Astrocyte (in vitro differentiated cells and primary cell): ENCODE measurements at regions not wholly inside any gene's neighbourhood (a gene's known extent, or its start where the extent isn't known, plus 50 kb on each side); places are given as distances from the start of the nearest gene placed in this dataset.

ENCODE experiments used
- DNase-seq: peaks from one replicate; pipeline ENCODE4 v3.0.0-alpha.2; 2010; ENCODE audit warnings: low read depth
- FAIRE-seq: peaks from 2 replicates; lab custom pipeline; 2011; peaks lifted over from hg19 to GRCh38; lab: Jason Lieb, UNC
- H2AFZ ChIP-seq: 2 replicates; pipeline ENCODE4 v1.6.0; 2012; ENCODE audit warnings: low read depth, low read length, inconsistent platforms
- H3K27ac ChIP-seq: 2 replicates; pipeline ENCODE4 v1.5.1; 2011; ENCODE audit warnings: low read depth, low read length, inconsistent platforms
- H3K27me3 ChIP-seq: 2 replicates; pipeline ENCODE4 v1.6.0; 2011; ENCODE audit warnings: low read length, inconsistent platforms; ENCODE audit not compliant: insufficient read depth
- H3K36me3 ChIP-seq: 2 replicates; pipeline ENCODE4 v1.5.1; 2011; ENCODE audit warnings: low read length, inconsistent platforms; ENCODE audit not compliant: insufficient read depth
- H3K4me1 ChIP-seq: 2 replicates; pipeline ENCODE4 v1.5.1; 2011; ENCODE audit warnings: low read length, inconsistent platforms; ENCODE audit not compliant: insufficient read depth
- H3K4me2 ChIP-seq: 2 replicates; pipeline ENCODE4 v1.6.0; 2012; ENCODE audit warnings: low read length, inconsistent platforms
- H3K4me3 ChIP-seq: 2 replicates; pipeline ENCODE4 v1.5.1; 2011; ENCODE audit warnings: low read depth, mild to moderate bottlenecking, low read length, inconsistent platforms; ENCODE audit not compliant: insufficient read depth
- H3K79me2 ChIP-seq: 2 replicates; pipeline ENCODE4 v1.6.0; 2012; ENCODE audit warnings: mild to moderate bottlenecking, low read length, inconsistent platforms; ENCODE audit not compliant: insufficient read depth
- H3K9ac ChIP-seq: 2 replicates; pipeline ENCODE4 v1.6.0; 2012; ENCODE audit warnings: mild to moderate bottlenecking, low read length, inconsistent platforms
- H3K9me3 ChIP-seq: 2 replicates; pipeline ENCODE4 v1.5.1; 2012; ENCODE audit warnings: low read depth, mild to moderate bottlenecking, low read length, inconsistent platforms; ENCODE audit not compliant: insufficient read depth
- H4K20me1 ChIP-seq: 2 replicates; pipeline ENCODE4 v1.6.0; 2012; ENCODE audit warnings: low read length, inconsistent platforms; ENCODE audit not compliant: insufficient read depth
- H3K27ac Mint-ChIP-seq: one replicate; pipeline ENCODE4 v1.8.0; 2021; ENCODE audit warnings: mild to moderate bottlenecking, mixed read lengths; ENCODE audit not compliant: unreplicated experiment
- H3K27me3 Mint-ChIP-seq: one replicate; pipeline ENCODE4 v1.8.0; 2021; ENCODE audit warnings: low read depth, mixed read lengths; ENCODE audit not compliant: unreplicated experiment
- H3K36me3 Mint-ChIP-seq: one replicate; pipeline ENCODE4 v1.8.0; 2021; ENCODE audit warnings: low read depth, mixed read lengths; ENCODE audit not compliant: unreplicated experiment
- H3K4me1 Mint-ChIP-seq: one replicate; pipeline ENCODE4 v1.8.0; 2021; ENCODE audit warnings: low read depth, mixed read lengths; ENCODE audit not compliant: unreplicated experiment
- H3K4me3 Mint-ChIP-seq: one replicate; pipeline ENCODE4 v1.8.0; 2021; ENCODE audit warnings: mild to moderate bottlenecking, moderate library complexity, mixed read lengths; ENCODE audit not compliant: unreplicated experiment
- H3K9me3 Mint-ChIP-seq: one replicate; pipeline ENCODE4 v1.8.0; 2021; ENCODE audit warnings: mild to moderate bottlenecking, mixed read lengths; ENCODE audit not compliant: unreplicated experiment
- CTCF ChIP-seq: IDR thresholded peaks from 2 replicates; pipeline ENCODE4 v1.5.1; 2011; ENCODE audit warnings: low read depth, mild to moderate bottlenecking, inconsistent platforms, low read length, moderate library complexity; ENCODE audit not compliant: insufficient read depth
- EZH2 ChIP-seq: IDR thresholded peaks from 2 replicates; pipeline ENCODE4 v1.6.1; 2012; ENCODE audit warnings: mild to moderate bottlenecking, low read length, inconsistent platforms; ENCODE audit not compliant: insufficient read depth

- Histone ChIP-seq H2AFZ (no peak overlapping the region), H3K9ac (no peak overlapping the region), H3K9me3 (no peaks in the 10 kb centered on the region), H3K79me2 (no peaks in the 10 kb centered on the region), H3K4me3 (no peak overlapping the region), H3K36me3 (no peaks in the 10 kb centered on the region), H3K4me2 (no peak overlapping the region), H3K27me3 (no peaks in the 10 kb centered on the region), H3K27ac (no peak overlapping the region), H4K20me1 (no peaks in the 10 kb centered on the region), H3K4me1 (no peaks in the 10 kb centered on the region)
- Mint-ChIP-seq H3K4me1 (peaks cover 3% of the 10 kb centered on the region), H3K9me3 (peaks cover 3% of the 10 kb centered on the region), H3K27ac (no peak overlapping the region), H3K36me3 (peaks cover 9% of the 10 kb centered on the region), H3K4me3 (no peak overlapping the region), H3K27me3 (no peaks in the 10 kb centered on the region)
- no peak for DNase-seq
- no peak for FAIRE-seq
- TF ChIP-seq EZH2 (no peak), CTCF (no peak)
These were observed 99.6 kb downstream of the HTR1B start for GRCh38 chr6:77363702-77364101.

GRCh38 chr6:77362055-77362454 is 101.2 kb downstream of the HTR1B start:
- no peak overlapping the region for H3K9ac ChIP-seq
- peaks cover 17% of the 10 kb centered on the region for H3K36me3 Mint-ChIP-seq
- FAIRE-seq: no peak

More at GRCh38 chr6:77362055-77362454, 101.2 kb downstream of the HTR1B start:
- Histone ChIP-seq H4K20me1 (no peaks in the 10 kb centered on the region), H3K4me3 (no peak overlapping the region), H3K4me1 (no peaks in the 10 kb centered on the region), H3K27ac (no peak overlapping the region), H3K4me2 (no peak overlapping the region), H3K27me3 (no peaks in the 10 kb centered on the region), H3K9me3 (no peaks in the 10 kb centered on the region), H2AFZ (no peak overlapping the region), H3K36me3 (no peaks in the 10 kb centered on the region), H3K79me2 (no peaks in the 10 kb centered on the region)
- TF ChIP-seq EZH2: no peak
- TF ChIP-seq CTCF: no peak
- no peak overlapping the region for H3K4me3 Mint-ChIP-seq
- DNase-seq: no peak
- no peak overlapping the region for H3K27ac Mint-ChIP-seq
- H3K4me1 Mint-ChIP-seq: peaks cover 3% of the 10 kb centered on the region
- H3K9me3 Mint-ChIP-seq: peaks cover 3% of the 10 kb centered on the region
- no peaks in the 10 kb centered on the region for H3K27me3 Mint-ChIP-seq
